ENCODE measurements at regions not wholly inside any gene's neighbourhood (a gene's known extent, or its start where the extent isn't known, plus 50 kb on each side); places are given as distances from the start of the nearest gene placed in this dataset.

GRCh38 chr5:12675959-12676358 lies 771.7 kb upstream of the CTNND2 start:
- TF ChIP-seq CTCF (IDR thresholded peaks at IDR 0.05): no peak
- TF ChIP-seq POLR2AphosphoS5 (IDR thresholded peaks at IDR 0.05): no peak
- TF ChIP-seq POLR2A (IDR thresholded peaks at IDR 0.05): no peak

All from breast epithelium (tissue), 3 donors.